Peyer's patch (tissue), 4 donors: ENCODE measurements at regions not wholly inside any gene's neighbourhood (a gene's known extent, or its start where the extent isn't known, plus 50 kb on each side); places are given as distances from the start of the nearest gene placed in this dataset.

Experiments
- CTCF ChIP-seq, 6 experiments: fragments of 450-650 bp in 4 of 6; fragments of 200-600 bp in 2 of 6; sonication (generic) in 1 of 6; IDR thresholded peaks; one replicate each; pipeline ENCODE4 v1.5.1; 2017 to 2019; ENCODE audit warnings: antibody characterized with exemption in 6 of 6, mild to moderate bottlenecking in 3 of 6, moderate library complexity in 1 of 6
- POLR2A ChIP-seq, 2 donors: fragments of 450-650 bp; IDR thresholded peaks; one replicate each; pipeline ENCODE4 v1.5.1; 2017; ENCODE audit warnings: antibody characterized with exemption in 2 of 2, mild to moderate bottlenecking in 2 of 2, moderate library complexity in 2 of 2

- no peak for TF ChIP-seq POLR2A (IDR thresholded peaks at IDR 0.05)
- TF ChIP-seq CTCF (IDR thresholded peaks at IDR 0.05), result no peak
Measured at GRCh38 chr6:85372915-85373270, 77.0 kb upstream of the NT5E start.
